HT-29 (cell line): ENCODE measurements at regions not wholly inside any gene's neighbourhood (a gene's known extent, or its start where the extent isn't known, plus 50 kb on each side); places are given as distances from the start of the nearest gene placed in this dataset.

ENCODE experiments used
- DNase-seq: peaks from one replicate; pipeline ENCODE4 v3.0.0-alpha.2; 2015; ENCODE audit warnings: low spot score

DNA sequence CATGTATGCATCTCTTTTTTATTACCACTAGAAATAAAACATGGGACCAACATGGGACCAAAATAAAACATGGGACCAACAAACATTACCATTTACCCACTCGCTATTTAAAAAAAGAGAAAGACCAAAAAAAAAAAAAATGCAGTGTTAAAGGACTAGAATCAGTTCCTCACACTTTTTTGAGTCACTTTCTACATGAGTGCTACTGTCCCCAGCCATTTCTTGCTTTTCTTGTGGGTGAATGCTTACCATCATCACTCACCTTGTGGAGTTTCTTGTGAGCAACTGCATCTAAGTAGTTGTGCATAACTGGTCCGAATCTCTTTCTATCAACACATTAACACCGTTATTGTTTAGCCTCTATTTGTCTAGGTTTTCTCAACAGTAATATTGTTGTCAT lies 493.6 kb upstream of the RIOK2 start:
- DNase-seq, result no peak

DNA sequence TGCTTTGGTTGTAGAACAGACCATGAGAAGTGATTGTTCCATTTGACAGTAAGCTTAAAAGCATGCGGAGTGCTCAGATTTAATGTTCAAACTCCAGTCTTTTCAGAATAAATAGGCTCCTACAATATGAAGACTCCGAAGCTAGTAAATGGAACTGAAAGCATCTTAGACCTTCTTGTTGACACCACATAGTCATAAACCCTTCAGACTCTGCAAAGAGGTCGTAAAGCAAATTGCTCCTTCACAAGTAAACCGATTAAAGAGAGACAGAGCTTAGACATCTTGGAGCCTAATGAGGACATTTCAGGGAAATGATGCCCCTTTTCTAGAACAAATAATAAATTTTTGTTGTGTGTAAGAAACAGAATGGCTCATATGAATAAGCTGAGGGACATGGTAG lies 511.0 kb upstream of the RIOK2 start:
- DNase-seq, result no peak

DNA sequence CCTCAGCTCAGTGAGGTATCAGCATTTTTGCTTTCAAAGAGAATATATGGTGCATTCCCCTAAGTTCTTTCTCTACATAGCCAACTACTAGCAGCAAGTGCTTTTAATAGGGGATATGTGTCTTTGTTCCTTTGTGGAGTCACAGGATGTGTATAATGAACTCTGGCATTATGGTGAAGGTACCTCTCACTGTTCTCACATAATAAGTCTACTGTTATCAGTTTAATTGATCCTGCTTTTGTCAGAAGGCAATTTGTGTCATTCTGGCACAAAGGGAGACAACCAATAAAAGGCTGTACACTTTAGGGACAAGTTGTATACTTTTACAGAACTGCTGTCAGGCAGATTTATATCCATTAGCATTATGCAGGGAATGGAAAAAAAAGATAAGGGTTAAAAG lies 531.4 kb upstream of the RIOK2 start:
- DNase-seq, result no peak

DNA sequence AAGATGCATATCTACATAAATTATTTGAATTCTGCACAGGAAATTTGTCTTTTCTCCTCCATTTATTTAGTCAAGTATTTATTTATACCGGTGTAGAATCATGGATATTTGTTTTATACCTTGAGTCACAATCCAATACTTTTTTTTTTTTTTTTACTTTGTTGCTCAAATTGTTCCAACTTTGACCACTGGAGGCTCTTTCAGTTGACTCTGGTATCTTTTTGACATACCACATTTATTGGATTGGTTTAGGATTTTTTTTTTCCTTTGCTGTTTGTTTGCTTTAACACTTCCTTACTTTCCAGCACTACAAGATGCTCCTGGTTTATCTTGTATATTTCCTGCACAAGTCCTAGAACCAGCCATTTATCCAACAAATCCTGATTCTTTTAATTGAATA lies 543.1 kb upstream of the RIOK2 start:
- DNase-seq, result no peak

DNA sequence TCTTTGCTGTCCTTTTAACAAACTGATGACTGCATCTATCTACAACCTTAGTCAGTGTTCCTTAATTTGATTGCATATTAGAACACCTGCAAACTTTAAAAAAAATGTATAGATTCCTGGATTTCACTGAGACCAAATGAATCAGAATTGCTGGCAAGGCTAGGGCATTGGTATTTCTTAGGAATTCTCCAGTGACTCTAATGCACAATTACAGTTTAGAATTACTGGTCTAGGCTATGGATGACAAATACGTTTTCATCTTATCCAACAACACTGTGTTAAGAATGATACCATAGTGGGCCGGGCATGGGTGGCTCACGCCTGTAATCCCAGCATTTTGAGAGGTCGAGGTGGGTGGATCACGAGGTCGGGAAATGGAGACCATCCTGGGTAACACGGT lies 545.9 kb upstream of the RIOK2 start:
- no peak for DNase-seq

- no peak for DNase-seq
These were observed 546.9 kb upstream of the RIOK2 start for GRCh38 chr5:97729938-97730337.

DNA sequence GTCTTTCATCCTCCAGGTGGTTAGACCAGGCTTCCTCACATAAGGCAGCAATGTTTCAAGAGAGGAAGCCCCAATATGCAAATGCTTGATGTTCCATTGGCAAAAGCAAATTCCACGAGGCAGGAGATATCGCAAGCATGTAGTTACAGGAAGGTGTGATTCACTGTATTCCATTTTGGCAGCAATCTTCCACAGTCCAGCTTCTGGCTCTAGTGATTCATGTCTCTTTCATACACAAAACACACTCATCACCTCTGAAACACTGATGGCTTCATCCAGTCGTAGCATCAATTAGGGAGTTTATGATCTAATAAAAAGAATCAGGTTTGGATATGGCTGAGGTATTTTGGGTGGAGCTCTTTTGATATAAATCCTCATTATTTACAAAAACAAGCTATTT lies 552.2 kb upstream of the RIOK2 start:
- no peak for DNase-seq

DNA sequence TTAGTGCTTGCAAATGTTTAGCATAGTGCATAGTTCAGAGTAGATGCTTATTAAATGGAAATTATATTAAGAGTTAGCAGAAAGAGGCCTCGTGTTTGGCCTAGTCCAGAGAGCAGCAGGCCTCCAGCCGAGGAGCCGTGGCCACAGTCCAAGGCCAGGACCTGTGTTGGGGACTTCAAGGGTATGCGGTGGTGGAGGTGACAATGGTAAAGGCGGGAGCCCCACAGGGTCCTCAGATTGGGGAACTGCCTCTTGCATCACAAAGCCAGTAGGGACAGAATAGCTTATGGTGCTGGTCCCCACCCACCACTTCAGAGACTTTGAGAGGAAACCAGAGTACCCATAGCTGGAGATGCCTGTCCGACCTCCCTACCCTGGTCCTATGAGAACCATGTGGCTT lies 554.6 kb upstream of the RIOK2 start:
- DNase-seq, result no peak

- no peak for DNase-seq
These were observed 562.8 kb upstream of the RIOK2 start for GRCh38 chr5:97745817-97746216.

DNA sequence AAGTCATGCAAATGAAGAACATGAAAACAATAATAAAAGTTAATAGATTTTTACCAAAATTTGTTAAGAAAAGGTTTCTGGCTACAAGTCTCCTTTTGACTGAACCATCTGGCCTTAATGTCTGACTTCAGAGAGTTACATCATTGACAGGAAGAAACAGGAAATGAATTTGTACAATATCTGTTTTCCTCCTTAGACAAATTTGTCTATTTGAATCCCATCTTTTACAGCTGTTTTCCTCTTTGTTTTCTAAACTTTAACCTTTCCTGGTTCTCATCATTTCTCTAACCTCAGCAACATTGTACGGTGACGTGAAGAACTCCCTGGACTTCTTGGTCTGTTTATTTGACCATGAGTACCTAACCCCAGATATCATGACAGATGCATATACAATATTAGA lies 567.5 kb upstream of the RIOK2 start:
- DNase-seq, result no peak

DNA sequence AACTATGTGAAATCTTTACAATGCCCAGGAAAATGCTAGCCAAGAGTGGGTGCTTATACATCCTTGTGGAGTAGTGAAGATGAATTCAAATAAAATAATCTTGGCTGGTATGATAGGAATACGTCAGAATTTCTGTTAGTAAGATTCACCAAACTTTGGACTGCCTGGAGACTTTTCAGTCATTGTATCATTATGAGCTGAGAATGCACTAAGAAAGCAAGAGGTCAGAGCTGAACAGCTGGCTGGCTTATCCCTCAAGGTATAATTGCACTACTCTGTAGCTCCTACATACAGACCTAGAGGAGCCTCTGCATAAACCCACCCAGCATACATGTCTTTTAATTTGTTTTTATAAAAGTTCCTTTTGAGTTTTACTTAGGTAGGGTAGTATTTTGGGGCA lies 568.5 kb upstream of the RIOK2 start:
- no peak for DNase-seq

DNA sequence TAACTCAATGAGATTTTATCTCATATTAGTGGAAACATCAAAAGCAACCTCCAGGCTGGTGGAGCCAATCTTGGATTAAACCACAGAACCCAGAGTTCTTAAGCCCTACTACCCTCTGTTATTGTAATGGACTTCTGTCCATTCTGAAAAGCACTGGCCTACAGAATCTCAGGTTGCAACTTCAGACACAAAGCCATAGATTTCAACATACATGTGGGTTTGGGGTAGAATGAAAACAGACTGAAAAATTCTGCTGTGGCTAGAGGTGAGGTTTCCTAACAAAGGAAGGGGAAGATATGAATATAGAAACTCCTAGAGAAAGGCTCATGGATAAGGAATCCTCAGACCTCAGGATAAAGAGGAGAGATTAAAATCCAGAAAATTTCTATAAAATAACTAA lies 569.8 kb upstream of the RIOK2 start:
- DNase-seq, result no peak

DNA sequence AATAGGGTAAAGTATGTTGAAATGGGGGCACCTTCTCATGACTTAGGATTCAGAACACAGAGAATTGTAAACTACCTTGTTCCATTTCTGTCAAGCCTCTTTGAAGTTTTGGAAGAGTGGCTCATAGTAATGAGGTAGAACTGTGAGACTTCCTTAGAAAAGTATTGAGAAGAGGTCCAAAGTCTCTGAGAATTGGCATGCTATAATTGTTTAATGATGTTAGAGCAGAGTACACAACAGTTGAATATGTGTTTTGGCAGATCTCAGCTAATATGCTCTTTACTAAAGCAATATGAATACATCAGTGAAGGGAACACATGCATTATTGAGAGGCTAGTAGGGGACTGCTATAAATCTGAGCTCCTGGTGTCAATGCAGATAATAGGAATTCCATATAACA lies 579.4 kb upstream of the RIOK2 start:
- no peak for DNase-seq

GRCh38 chr5:97764700-97765099 lies 581.7 kb upstream of the RIOK2 start:
- no peak for DNase-seq

DNA sequence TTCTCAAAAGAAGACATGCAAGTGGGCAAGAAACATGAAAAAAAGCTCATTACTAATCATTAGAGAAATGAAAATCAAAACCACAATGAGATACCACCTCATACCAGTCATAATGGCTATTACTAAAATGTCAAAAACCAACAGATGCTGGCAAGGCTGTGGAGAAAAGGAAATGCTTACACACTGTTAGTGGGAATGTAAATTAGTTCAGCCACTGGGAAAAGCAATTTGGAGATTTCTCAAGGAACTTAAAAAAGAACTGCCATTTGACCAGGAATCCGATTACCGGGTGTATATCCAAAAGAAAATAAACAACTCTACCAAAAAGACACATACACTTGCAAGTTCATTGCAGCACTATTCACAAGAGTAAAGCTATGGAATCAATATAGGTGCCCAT lies 595.4 kb upstream of the RIOK2 start:
- DNase-seq, result no peak

DNA sequence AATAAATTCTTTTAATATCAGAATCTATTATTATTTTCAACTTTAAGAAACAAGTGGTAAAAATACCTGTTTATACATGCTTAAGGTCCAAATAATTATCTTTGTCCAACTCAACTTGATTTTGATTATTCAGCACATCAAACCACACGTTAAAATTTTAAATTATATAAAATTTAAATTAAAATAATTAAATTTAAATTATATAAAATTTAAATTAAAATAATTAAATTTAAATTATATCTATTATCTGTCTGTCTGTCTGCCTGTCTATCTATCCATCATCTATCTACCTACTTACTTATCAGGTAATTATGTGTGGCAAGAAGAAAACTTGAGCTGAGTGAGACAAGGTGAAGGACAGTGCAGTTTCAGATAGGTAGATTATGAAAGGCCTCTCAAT lies 605.3 kb upstream of the RIOK2 start:
- DNase-seq, result no peak

GRCh38 chr5:97797994-97798451 lies 615.0 kb upstream of the RIOK2 start:
- no peak for DNase-seq

- DNase-seq, result no peak
These were observed 618.4 kb upstream of the RIOK2 start for GRCh38 chr5:97801461-97801860.

DNA sequence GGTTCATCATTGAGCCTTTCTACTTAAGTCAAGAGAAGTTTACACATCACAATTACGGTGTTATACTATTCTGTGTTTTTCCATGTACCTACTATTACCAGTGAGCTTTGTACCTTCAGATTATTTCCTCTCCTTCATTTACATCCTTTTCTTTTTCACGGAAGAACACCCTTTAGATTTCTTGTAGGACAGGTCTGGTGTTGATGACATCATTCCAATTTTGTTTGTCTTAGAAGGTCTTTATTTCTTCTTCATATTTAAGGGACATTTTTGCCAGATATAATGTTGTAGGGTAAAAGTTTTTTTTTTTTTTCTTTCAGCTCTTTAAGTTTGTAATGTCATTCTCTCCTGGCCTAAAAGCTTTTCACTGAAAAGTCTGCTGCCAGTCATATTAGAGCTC lies 637.1 kb upstream of the RIOK2 start:
- no peak for DNase-seq

- no peak for DNase-seq
These were observed 649.7 kb upstream of the RIOK2 start for GRCh38 chr5:97832645-97833296.

DNA sequence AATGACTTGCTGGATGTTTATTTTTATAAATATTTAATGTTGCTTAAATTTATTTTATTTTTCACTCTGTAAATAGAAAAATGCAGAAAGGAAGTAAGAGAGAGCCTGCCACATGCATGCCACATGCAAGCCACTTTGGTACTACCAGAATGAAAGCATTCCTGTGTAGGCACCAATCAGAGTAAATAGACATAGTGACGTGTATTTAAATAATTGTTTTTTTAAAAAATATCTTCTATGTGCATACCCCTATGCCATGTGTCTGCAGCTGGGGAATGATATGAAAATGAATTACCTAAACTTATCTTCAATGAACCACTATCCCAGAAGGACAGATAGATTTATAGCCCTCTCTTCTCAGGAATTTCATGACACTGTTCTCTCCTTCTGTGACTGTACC lies 651.5 kb upstream of the RIOK2 start:
- no peak for DNase-seq

DNA sequence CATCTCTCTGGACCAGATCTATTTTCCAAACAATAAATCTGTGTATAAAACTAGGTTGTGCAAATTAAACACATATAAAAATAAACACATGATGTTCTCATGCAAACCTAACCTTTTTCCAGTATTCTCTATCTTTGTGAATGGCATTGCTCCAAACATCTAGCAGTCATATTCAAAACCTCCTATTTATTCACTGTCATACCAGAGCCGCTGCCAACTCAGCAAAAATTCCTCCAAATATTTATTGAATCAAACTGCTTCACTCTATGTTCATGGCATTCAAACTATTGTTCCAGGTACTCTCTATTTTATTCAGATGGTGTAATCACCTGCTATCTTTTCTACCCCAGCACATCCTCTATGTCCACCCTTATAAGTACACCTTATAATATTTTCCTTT lies 652.1 kb upstream of the RIOK2 start:
- no peak for DNase-seq

- DNase-seq, result no peak
These were observed 653.8 kb upstream of the RIOK2 start for GRCh38 chr5:97836816-97837215.

GRCh38 chr5:97838214-97838613 lies 655.2 kb upstream of the RIOK2 start:
- peak; percentile 12 for DNase-seq
